NCI-H345 (cell line): ENCODE measurements at regions not wholly inside any gene's neighbourhood (a gene's known extent, or its start where the extent isn't known, plus 50 kb on each side); places are given as distances from the start of the nearest gene placed in this dataset.

ENCODE experiments used
- DNase-seq: peaks from one replicate; lab custom pipeline; 2025; lab: John Stamatoyannopoulos, UW

GRCh38 chr4:153138736-153139135, 65.5 kb upstream of the TRIM2 start:
- DNase-seq: no peak

DNA sequence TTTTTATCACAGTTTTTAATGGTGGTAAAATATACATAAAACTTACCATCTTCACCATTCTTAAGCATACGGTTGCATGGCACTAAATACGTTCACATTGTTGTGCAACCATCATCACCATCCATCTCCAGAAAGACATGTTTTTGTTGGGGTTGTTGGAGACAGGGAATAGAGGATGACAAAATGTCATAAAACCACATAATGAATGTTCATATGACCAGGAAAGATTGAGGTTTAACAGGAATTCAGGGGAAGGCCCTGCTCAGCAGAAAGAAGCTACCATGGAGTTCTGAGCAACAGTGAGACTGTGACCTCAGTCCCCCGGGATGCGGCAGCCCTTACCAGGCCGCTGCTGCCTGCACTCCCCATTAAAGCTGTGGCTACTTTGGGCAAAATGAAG, 63.9 kb upstream of the TRIM2 start:
- DNase-seq: no peak

- DNase-seq: no peak
Observed at GRCh38 chr4:153141238-153141637, 63.0 kb upstream of the TRIM2 start.

- DNase-seq: peak; percentile 81
Observed at GRCh38 chr4:153142700-153143438, 61.4 kb upstream of the TRIM2 start.

GRCh38 chr4:153143527-153144348, 60.5 kb upstream of the TRIM2 start:
- peak; percentile 57 for DNase-seq

- DNase-seq: no peak
Observed at GRCh38 chr4:153146031-153146430, 58.2 kb upstream of the TRIM2 start.

GRCh38 chr4:153146961-153147360, 57.3 kb upstream of the TRIM2 start:
- DNase-seq: no peak

DNA sequence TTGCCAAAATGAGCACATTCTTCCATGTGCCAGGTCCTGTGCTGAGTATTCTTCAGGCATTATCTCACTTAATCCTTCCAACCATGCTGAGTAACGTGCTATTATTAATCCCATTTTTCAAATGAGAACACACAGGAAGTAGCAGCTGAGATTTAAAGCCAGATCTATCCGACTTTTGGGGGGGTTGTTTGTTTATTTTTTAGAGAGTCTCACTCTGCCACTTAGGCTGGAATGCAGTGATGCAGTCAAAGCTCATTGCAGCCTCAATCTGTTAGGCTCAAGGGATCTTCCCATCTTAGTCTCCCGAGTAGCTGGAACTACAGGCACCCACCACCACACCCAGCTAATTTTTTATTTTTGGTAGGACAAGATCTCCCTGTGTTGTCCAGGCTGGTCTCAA, 55.5 kb upstream of the TRIM2 start:
- no peak for DNase-seq

DNA sequence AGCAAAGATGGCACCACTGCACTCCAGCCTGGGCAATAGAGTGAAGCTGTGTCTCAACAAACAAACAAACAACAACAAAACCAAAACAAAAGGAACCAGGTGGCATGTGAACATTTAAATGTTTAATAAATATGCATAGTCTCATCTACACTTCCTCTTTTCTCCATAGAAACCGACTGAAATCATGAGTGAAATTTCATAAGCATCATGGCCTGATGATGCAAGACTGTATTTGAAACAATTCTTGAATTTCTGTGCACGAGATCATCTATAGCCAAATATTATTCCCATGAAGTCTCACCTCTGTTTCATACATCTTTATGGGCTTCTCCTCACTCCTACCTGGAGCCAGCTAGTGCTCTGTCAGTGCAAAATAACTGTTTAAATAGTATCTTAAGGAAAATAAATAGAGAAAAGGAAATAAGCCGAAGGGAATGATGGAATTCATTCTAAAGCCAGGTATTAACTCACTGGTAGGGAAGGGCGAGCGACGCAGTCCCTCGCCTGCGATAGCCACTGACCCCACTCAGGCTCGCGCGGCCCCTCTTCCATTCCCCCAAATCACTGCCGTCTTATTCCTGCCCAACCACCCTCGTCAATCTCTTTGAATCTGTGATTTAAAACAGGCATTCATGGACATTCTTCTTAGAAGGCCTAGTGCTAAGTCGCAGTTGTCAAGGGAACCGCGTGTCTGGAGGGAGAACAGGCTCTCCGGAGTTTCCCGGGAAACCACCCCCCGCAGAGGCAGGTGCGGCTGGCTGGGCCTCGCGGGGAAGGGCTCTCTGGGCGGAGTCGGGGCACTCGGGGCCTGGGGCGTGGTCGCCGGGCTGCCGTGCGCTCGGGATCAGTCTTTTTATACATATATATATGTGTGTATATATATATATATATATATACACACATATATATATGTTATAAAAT, 52.4 kb upstream of the TRIM2 start:
- peak; percentile 88 for DNase-seq

DNA sequence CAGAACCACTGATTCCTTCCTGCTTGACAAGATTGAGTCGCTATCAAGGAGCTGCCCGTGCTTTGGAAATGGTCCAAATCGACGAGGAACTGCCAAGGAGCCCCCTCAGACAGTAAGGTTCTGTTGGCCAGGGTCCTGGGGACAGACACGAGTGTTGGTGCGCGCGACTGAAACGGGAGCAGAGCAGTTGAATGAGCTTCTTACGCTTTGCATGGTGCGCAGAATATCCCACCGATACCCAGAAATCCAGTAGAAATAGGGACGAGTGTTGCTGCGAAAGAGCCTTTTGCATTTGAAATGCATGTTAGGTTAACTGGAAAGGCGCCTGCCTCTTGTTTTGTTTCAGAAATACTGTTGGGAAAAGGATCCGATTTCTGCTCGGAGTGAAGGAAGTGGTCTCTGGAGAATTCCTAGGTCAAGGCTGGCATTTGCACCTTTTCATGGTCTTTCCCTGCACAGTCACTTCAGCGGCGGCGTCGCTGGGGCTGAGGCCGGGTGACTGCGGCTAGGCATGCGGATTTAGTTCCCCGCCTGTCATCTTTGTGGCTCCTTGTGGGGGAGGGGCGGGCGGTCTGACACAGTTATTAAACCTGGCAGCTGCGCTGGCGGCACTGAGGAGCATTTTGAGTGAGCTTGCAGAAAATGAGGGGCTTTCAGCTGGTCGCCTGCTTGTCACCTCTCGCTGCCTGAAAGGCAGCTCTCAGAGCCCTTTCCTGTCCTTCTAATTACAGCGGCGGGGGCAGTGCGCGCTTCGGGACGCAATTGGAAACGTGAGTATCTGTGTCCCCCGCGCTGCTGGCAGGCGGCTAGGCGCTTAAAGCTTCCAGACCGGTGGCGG, 51.5 kb upstream of the TRIM2 start:
- DNase-seq: peak; percentile 54

DNA sequence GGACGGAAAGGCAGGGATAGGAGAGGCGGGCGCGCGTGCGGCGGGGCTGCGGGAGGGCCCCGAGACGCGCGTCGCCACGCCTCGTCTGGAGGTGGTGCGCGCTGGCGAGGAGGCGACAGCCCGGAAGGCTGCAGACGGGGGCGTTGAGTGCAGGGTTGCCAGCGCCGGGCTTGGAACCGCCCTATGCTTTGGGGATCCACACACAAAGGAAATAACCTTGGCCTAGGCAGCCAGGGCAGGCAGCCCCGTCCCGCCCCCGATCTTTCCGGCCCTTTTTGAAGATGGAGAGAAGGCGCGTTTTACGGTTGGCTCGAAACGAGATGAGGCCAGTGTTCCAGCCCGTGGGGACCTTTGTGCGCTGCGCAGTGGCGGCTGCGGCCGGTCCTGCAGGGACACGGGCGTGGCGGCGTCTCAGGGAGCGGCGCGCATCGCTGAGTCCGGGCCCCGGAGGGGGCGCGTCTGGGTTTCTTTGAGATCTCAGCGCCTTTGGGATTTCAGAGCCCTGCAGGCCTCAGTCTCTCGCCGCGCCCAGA, 50.8 kb upstream of the TRIM2 start:
- peak; percentile 75 for DNase-seq

DNA sequence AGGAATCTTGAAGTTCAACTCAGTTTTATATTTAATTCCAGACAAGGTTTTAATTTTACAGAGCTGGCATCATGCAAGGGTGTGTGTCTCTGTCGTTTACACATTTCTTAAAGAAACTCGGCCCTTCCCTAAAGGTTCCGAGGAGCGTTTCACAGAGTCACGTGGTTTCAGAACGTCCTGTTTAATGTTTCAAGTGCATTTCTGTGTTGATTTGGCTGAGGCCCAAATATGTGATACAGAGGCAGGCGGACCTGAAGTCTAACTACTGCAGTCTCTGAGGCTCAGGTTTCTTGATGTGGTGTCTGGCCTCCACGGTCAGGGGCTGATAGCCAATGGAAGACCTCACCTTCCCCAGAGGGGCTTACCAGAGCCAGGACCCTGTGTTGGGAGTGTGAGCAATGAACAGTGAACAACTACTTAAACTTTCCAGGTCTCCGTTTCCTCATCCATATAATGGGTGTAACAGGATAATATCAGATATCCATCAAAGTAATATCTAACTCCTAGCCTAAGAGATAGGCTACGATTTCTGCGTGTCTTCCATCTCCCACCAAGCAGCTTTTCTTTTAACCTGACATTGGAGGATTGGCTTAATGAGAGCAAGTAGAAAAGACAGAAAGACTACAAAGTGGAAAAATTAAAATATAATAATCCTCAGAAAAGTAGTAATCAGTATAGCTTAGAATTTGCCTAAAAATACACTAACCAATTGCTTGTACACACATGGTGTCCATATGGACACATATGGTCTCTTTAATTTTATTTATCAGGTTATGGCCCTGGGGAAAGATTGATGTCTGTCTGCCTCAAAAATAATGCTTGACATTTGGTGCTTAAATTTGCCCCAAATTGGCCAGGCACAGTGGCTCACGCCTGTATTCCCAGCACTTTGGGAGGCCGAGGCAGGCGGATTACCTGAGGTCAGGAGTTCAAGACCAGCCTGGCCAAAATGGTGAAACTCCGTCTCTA, 50.0 kb upstream of the TRIM2 start:
- peak; percentile 43 for DNase-seq
